AG09319 (cell line): ENCODE measurements at regions not wholly inside any gene's neighbourhood (a gene's known extent, or its start where the extent isn't known, plus 50 kb on each side); places are given as distances from the start of the nearest gene placed in this dataset.

Source experiments
- DNase-seq: peaks from one replicate; pipeline ENCODE4 v3.0.0-alpha.2; 2010; ENCODE audit warnings: low read depth; ENCODE audit errors: extremely low read depth
- CTCF ChIP-seq: IDR thresholded peaks from 2 replicates; pipeline ENCODE4 v1.5.1; 2011; ENCODE audit warnings: low read depth, mild to moderate bottlenecking, inconsistent platforms, low read length, moderate library complexity

- no peak for TF ChIP-seq CTCF
- DNase-seq, result no peak
Observed at GRCh38 chr7:131174391-131174790, 153.3 kb upstream of the MKLN1 start.

- no peak for DNase-seq
- TF ChIP-seq CTCF, result no peak
Observed at GRCh38 chr7:131174855-131175254, 152.8 kb upstream of the MKLN1 start.

GRCh38 chr7:131182446-131183058 is 145.1 kb upstream of the MKLN1 start:
- no peak for DNase-seq

GRCh38 chr7:131183072-131183471 is 144.6 kb upstream of the MKLN1 start:
- DNase-seq, result no peak
- no peak for TF ChIP-seq CTCF

More at GRCh38 chr7:131182446-131183058, 145.1 kb upstream of the MKLN1 start:
- TF ChIP-seq CTCF, result no peak

- no peak for DNase-seq
- no peak for TF ChIP-seq CTCF
Observed at GRCh38 chr7:131183611-131184119, 144.0 kb upstream of the MKLN1 start.

GRCh38 chr7:131186816-131187215 is 140.9 kb upstream of the MKLN1 start:
- no peak for DNase-seq
- TF ChIP-seq CTCF, result no peak

- no peak for TF ChIP-seq CTCF
- DNase-seq, result peak; percentile 89
Observed at GRCh38 chr7:131188367-131189339, 139.0 kb upstream of the MKLN1 start.
